ENCODE measurements at regions not wholly inside any gene's neighbourhood (a gene's known extent, or its start where the extent isn't known, plus 50 kb on each side); places are given as distances from the start of the nearest gene placed in this dataset.

GRCh38 chr9:135385793-135386192 is 93.8 kb upstream of the PPP1R26 start:
- no peak overlapping the region for H2BK20ac ChIP-seq (ENCODE audit: low read depth, low read length)
- ATAC-seq (ENCODE audit: low read depth) (no peak), DNase-seq (no peak)
- H2AK5ac ChIP-seq (ENCODE audit: low read depth, low read length) = no peak overlapping the region
- H2BK5ac ChIP-seq (ENCODE audit: low read depth, low read length, poor library complexity, severe bottlenecking) = no peak overlapping the region
- H4K5ac ChIP-seq (ENCODE audit: low read depth, low read length) = no peak overlapping the region
- H3K36me3 ChIP-seq (ENCODE audit: control insufficient read depth, insufficient read depth, low read length) = no peaks in the 10 kb centered on the region
- H4K20me1 ChIP-seq (ENCODE audit: insufficient read depth, low read length) = no peaks in the 10 kb centered on the region
- H2AK9ac ChIP-seq (replicated peaks; ENCODE audit: low read depth, low read length, poor library complexity) = no peak overlapping the region
- WGBS, 2 experiments (ENCODE audit: extremely low coverage in 2 of 2, insufficient read length in 1 of 2) = 24% methylated on average over 3 of the region's 7 CpGs; no CpG with 5 or more reads in 1 of the 2 experiments
- no peak overlapping the region for H4K91ac ChIP-seq (ENCODE audit: insufficient read depth, low read depth, low read length)
- no peaks in the 10 kb centered on the region for H3K4me1 ChIP-seq (ENCODE audit: control insufficient read depth, insufficient read depth, low read length)
- dilution Hi-C loops (cut with HindIII; ENCODE audit: low sequenced_read_pairs, unreplicated experiment) = no loop called here
- no peaks in the 10 kb centered on the region for H3K79me1 ChIP-seq (ENCODE audit: low read depth in 1 of 2, low read length in 2 of 2)
- no peak overlapping the region for H3K27ac ChIP-seq (ENCODE audit: insufficient read depth, low read length)
- no peak overlapping the region for H3K9ac ChIP-seq (ENCODE audit: low read depth, low read length)
- no peaks in the 10 kb centered on the region for H3K27me3 ChIP-seq (ENCODE audit: control insufficient read depth, insufficient read depth, low read length)
- POLR2A ChIA-PET (ENCODE audit: unreplicated experiment) = no interaction called here
- no TSS peak for BruUV-seq (replicated peaks)
- no peak overlapping the region for H3K4ac ChIP-seq (ENCODE audit: low read depth, low read length)
- H4K8ac ChIP-seq (ENCODE audit: low read depth in 2 of 2, low read length in 2 of 2) = no peak overlapping the region
- no peak overlapping the region for H3K18ac ChIP-seq (ENCODE audit: low read depth, low read length)
- H3K14ac ChIP-seq (replicated peaks; ENCODE audit: low read depth, low read length) = no peak overlapping the region
- H2BK15ac ChIP-seq (ENCODE audit: low read depth, low read length) = no peak overlapping the region
- in situ Hi-C loops (cut with MboI; ENCODE audit: low sequenced_read_pairs) = no loop called here
- H3K56ac ChIP-seq (ENCODE audit: extremely low read depth, insufficient read depth, low read length) = no peak overlapping the region
- no peak overlapping the region for H3K4me2 ChIP-seq (ENCODE audit: low read depth, low read length)
- no peaks in the 10 kb centered on the region for H3K9me1 ChIP-seq (ENCODE audit: insufficient read depth, low read length)
- H2AFZ ChIP-seq (replicated peaks; ENCODE audit: low read length, poor library complexity) = no peak overlapping the region
- peaks cover 14% of the 10 kb centered on the region; the same call in 1 of the 2 replicates for H3K9me3 ChIP-seq (ENCODE audit: control insufficient read depth, insufficient read depth, low read length)
- TF ChIP-seq NFE2L2 (IDR thresholded peaks at IDR 0.05; ENCODE audit: low read depth, low read length) = no peak
- no peak for TF ChIP-seq RAD21 (IDR thresholded peaks at IDR 0.05; ENCODE audit: low read length)
- TF ChIP-seq CEBPB (IDR thresholded peaks at IDR 0.05; ENCODE audit: low read depth, low read length) = no peak
- no peak overlapping the region for H3K23ac ChIP-seq (ENCODE audit: low read depth, low read length)
- no peak overlapping the region for H2BK120ac ChIP-seq (ENCODE audit: low read depth, low read length)
- intact Hi-C loops (cut with micrococcal nuclease) = no loop called here
- CTCF ChIA-PET = no interaction called here
- H3K4me3 ChIP-seq (ENCODE audit: insufficient read depth, low read depth, low read length) = no peak overlapping the region

All from IMR-90 (cell line).